ENCODE measurements at regions not wholly inside any gene's neighbourhood (a gene's known extent, or its start where the extent isn't known, plus 50 kb on each side); places are given as distances from the start of the nearest gene placed in this dataset.
A peak's percentile ranks its signal among the peaks of the same experiment; 100 is the strongest.

DNA sequence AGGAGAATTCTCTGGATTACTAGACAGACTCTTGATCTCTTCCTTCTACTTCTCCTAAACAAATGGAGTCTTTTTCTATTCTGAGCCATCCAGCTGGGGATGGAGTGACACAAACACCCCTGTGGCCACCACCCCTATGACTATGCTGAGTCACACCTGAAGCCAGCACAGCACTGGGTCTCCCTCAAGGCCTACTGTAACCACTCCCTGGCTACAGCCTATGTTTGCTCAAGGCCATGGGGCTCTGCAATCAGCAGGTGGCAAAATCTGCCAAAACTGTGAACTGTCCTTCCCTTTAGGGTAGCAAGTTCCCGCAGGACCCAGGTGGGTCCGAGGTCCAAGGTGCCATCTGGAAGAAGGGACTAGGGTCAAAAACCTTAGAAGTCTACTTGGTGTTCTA lies 132.3 kb downstream of the TINAG start:
- intact Hi-C loops (cut with DNase I), result no loop called here
- DNase-seq (ENCODE audit: low spot score), result no peak

- intact Hi-C loops (cut with DNase I), result no loop called here
- DNase-seq (ENCODE audit: low spot score), result peak; percentile 30
Observed at GRCh38 chr6:54441020-54441419, 132.8 kb downstream of the TINAG start.

DNA sequence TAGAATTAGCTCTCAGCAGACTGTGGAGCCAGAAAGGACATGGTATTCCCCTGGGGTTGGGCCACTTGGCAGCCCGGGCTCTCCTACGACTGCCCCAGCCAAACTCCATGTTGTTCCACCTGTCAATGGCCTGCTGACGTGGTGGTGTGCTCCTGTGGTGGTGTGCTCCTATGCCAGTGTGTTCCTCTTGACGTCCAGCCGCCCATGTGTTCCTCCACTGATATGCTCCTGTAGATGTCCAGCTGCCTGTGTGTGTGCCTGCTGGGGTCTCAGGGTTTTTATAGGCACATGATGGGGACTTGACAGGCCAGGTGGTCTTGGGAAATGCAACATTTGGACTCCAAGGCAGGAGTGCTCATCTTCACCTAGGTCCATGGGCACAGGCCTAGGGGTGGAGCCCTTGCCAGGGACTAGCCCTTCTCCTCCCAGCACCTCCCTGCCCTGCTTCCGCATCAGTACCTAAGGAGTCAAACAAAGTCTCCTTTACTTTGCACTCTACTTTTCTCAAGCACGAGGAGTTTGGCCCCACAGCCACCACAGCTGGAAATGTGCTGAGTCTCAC lies 133.5 kb downstream of the TINAG start:
- intact Hi-C loops (cut with DNase I), result no loop called here
- DNase-seq (ENCODE audit: low spot score), result peak; percentile 46

GRCh38 chr6:54445207-54445606 lies 137.0 kb downstream of the TINAG start:
- intact Hi-C loops (cut with DNase I), result no loop called here
- DNase-seq (ENCODE audit: low spot score), result no peak

DNA sequence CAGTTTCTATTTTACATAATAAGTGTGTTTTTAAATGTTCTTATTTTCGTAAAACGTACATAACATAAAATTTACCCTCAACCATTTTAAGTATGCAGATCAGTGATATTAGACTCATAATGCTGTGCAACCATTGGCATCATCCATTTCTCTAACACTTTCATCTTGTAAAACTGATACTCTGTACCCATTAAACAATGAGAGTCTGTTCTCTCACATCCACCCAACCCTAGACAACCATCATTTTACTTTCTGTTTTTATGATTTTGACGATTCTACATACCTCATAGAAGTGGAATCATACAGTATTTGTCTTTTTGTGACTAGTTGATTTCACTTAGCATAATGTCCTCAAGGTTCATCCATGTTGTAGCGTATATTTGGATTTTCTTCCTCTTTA lies 140.4 kb downstream of the TINAG start:
- intact Hi-C loops (cut with DNase I), result no loop called here
- no peak for DNase-seq (ENCODE audit: low spot score)

DNA sequence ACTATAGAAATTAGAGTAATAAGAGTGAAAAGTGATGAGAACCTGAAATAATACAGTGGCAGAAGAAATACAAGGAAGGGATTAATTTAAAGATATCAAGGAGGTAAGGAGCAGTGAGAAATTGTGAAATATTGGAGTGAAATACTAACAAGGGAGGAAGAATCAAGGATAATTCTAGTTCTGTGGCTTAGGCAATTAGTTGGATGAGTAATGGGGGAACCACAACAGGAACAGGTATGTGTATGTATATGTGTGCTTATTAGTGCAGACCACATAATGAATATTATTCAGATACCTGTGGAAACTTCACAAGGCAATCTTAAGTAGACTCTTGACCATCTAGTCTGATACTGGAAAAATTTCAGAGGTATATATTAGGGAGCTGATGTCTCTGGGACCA lies 143.3 kb downstream of the TINAG start:
- intact Hi-C loops (cut with DNase I), result no loop called here
- DNase-seq (ENCODE audit: low spot score), result no peak

DNA sequence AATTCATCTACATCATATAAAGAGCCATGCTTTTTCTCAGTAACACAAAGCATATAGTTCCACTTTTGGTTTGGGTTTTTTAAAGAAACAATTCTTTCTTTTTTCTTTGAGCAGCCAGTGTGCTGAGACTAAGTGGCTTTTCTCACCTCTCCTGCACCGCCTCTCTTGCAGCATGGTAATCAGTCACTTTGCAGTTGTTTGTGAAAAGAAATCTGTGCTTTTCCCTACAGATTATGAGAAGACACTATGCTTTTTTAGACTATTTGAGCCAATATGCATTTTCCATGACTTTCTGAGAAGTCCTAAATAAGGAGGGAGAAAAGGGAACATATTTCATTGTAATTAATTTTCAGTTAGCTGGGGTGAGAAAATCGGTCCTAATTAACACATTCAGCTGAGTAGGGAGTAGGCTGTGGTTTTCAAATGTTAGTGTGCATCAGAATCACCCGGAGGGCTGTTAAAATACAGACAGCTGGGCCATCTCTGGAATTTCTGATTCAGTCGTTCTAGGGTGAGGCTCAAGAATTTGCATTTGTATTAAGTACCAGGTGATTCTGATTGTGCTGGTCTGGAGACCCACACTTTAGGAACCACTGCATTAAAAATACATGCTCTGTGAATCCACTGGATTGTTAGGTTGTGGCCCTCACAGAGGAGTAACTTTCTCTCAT lies 155.2 kb downstream of the TINAG start:
- intact Hi-C loops (cut with DNase I), result no loop called here
- no peak for DNase-seq (ENCODE audit: low spot score)

DNA sequence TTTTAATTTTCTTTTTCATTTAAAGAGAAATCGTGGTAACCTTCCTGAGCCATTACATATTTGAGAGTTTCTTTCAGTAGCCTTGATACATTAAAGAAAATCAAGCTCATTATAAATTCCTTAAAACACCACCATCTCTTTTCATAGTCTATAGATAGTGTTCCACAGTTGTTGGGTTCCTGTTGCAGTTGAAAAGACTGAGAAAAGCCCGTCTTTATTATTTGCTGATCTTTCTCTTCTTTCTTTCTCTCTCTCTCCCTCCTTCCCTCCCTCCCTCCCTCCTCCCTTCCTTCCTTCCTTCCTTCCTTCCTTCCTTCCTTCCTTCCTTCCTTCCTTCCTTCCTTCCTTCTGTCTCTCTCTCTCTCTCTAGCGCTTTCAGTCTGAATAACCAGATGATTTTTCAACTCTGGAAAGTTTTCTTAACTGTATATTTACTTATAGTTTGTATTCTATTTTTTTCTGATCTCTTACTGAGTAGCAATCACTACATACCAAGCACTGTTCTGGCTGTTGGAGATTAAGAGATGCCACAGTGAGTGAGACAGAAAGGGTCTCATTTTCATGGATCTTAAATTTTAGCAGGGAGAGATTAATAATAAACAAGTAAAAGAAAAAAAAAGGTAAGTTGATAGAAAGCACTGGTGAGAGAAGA lies 157.5 kb downstream of the TINAG start:
- DNase-seq (ENCODE audit: low spot score), result no peak
- intact Hi-C loops (cut with DNase I), result no loop called here

DNA sequence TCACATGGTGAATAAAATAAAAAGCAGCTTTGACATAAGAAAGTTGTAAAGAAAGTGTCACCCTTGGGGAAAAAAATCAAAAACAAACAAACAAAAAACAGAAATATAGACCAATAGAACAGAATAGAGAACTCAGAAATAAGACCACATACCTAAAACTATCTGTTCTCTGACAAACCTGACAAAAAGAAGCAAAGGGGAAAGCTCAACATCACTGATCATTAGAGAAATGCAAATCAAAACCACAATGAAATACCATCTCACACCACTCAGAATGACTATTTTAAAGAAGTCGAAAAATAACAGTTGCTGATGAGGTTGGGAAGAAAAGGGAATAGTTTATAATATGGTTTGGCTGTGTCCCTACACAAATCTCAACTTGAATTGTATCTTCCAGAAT lies 159.1 kb downstream of the TINAG start:
- no peak for DNase-seq (ENCODE audit: low spot score)
- intact Hi-C loops (cut with DNase I), result no loop called here

DNA sequence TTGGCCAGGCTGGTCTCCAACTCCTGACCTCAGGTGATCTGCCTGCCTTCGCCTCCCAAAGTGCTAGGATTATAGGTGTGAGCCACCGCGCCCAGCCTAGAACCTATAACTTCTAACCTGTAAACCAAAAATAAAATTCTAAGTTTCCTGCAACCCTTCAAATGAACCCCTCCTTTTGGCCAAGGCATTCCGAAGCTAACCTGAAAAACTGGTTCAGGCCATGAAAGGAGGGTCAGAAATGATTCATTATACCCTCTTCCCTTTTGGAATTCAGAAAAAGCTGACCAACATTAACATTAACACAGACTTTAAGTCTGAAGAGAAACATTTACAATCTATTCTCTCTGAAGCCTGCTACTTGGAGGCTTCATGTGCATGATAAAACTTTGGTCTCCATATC lies 165.1 kb downstream of the TINAG start:
- intact Hi-C loops (cut with DNase I), result no loop called here
- DNase-seq (ENCODE audit: low spot score), result peak; percentile 32

DNA sequence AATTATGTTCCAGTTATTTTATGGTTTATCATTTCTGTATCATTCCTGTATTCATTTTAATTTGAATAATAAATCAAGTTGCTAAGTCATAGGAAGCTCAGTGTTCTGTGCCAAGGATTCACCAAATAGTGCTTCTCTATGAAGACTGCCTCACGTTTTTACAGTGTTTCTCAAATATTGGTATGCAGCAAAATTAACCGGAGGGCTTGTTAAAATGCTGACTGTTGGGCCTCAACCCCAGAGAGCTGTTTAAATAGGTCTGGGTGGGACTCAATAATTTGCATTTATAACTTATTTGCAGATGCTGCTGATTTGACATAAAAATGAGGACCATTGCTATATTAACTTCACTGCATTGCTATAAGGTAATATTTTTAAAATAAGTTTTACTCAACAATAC lies 166.7 kb downstream of the TINAG start:
- intact Hi-C loops (cut with DNase I), result no loop called here

GRCh38 chr6:54481091-54481490 lies 172.8 kb downstream of the TINAG start:
- no peak for DNase-seq (ENCODE audit: low spot score)
- intact Hi-C loops (cut with DNase I), result no loop called here

More for the DNA sequence above, 166.7 kb downstream of the TINAG start:
- DNase-seq (ENCODE audit: low spot score), result no peak

DNA sequence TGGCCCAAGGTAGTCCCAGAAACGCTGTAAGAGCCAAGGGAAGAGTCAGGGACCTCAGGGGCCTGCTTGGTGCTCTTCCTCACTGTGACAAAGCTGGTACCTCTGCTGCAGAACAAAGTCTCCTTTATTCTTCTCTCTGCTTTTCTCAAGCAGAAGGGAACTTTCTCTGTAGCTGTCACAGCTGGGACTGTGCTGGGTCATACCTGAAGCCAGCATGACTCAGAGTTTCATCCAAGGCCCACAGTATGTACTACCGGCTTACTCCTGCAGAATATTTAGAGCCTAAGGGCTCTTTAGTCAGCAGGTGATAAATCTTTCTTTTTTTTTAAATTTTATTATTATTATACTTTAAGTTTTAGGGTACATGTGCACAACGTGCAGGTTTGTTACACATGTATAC lies 183.2 kb downstream of the TINAG start:
- no peak for DNase-seq (ENCODE audit: low spot score)

DNA sequence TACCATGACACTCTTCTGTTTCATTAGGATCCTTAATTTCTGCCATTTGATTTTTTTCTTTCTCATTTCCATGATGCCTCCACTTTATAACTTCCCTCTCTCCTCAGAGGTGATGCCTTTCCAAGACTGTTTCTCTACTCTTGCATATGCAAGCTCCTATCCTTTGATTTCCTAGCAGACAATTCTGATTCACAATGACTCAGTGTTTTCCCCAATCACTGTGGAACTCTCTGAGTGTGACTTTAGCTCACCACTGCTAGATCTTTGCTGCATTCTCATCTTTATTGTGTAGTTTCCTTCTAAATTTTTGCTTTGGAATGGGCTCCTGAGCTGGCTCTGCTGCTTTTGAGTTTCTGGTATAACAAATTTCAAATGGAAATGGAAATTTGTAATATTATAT lies 184.9 kb downstream of the TINAG start:
- no peak for DNase-seq (ENCODE audit: low spot score)
- intact Hi-C loops (cut with DNase I), result no loop called here

More for the DNA sequence above, 183.2 kb downstream of the TINAG start:
- intact Hi-C loops (cut with DNase I), result no loop called here

DNA sequence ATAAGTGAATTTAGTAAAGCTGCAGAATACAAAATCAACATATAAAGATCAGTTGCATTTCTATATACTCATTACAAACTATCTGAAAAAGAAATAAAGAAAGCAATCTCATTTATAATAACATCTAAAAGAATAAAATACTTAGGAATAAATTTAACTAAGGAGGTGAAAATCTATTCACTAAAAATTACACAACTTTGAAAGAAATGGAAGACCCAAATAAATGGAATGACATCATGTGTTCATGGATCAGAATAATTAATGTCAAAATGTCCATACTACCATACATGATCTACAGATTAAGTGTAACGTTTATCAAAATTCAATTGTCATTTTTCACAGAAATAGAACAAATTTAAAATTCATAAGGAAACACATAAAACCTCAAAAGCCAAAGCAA lies 194.9 kb downstream of the TINAG start:
- no peak for DNase-seq (ENCODE audit: low spot score)
- intact Hi-C loops (cut with DNase I), result no loop called here

- intact Hi-C loops (cut with DNase I), result no loop called here
Observed at GRCh38 chr6:54515013-54515412, 206.8 kb downstream of the TINAG start.

GRCh38 chr6:54515713-54516112 lies 207.5 kb downstream of the TINAG start:
- intact Hi-C loops (cut with DNase I), result no loop called here
- DNase-seq (ENCODE audit: low spot score), result no peak

More at GRCh38 chr6:54515013-54515412, 206.8 kb downstream of the TINAG start:
- DNase-seq (ENCODE audit: low spot score), result no peak

GRCh38 chr6:54516321-54516720 lies 208.1 kb downstream of the TINAG start:
- intact Hi-C loops (cut with DNase I), result no loop called here
- no peak for DNase-seq (ENCODE audit: low spot score)

GRCh38 chr6:54519161-54519560 lies 210.9 kb downstream of the TINAG start:
- DNase-seq (ENCODE audit: low spot score), result no peak
- intact Hi-C loops (cut with DNase I), result no loop called here

GRCh38 chr6:54525731-54526130 lies 217.5 kb downstream of the TINAG start:
- DNase-seq (ENCODE audit: low spot score), result no peak
- intact Hi-C loops (cut with DNase I), result no loop called here

GRCh38 chr6:54533567-54533966 lies 225.3 kb downstream of the TINAG start:
- no peak for DNase-seq (ENCODE audit: low spot score)
- intact Hi-C loops (cut with DNase I), result no loop called here
